ENCODE measurements at regions not wholly inside any gene's neighbourhood (a gene's known extent, or its start where the extent isn't known, plus 50 kb on each side); places are given as distances from the start of the nearest gene placed in this dataset.

- Histone ChIP-seq H3K4me3 (ENCODE audit: low read length) (no peak overlapping the region), H3K4me1 (ENCODE audit: control insufficient read depth, insufficient read depth, low read length) (no peaks in the 10 kb centered on the region), H3K27me3 (ENCODE audit: control insufficient read depth, insufficient read depth, low read length) (no peaks in the 10 kb centered on the region), H3K27ac (ENCODE audit: low read length) (no peak overlapping the region), H3K9me3 (ENCODE audit: control insufficient read depth, insufficient read depth, low read length) (peaks cover 8% of the 10 kb centered on the region), H3K36me3 (ENCODE audit: control insufficient read depth, insufficient read depth, low read length) (no peaks in the 10 kb centered on the region)
- ATAC-seq (no peak), DNase-seq (no peak)
- Mint-ChIP-seq H3K27ac (no peak overlapping the region), H3K4me3 (no peak overlapping the region), H3K27me3 (ENCODE audit: low read depth in 2 of 2) (peaks cover 5 to 15% of the 10 kb centered on the region in 2 donors), H3K36me3 (no peaks in the 10 kb centered on the region), H3K9me3 (peaks cover 2 to 4% of the 10 kb centered on the region in 2 donors), H3K4me1 (no peaks in the 10 kb centered on the region)
- intact Hi-C loops (cut with micrococcal nuclease): no loop called here
- no peak for TF ChIP-seq CTCF (IDR thresholded peaks at IDR 0.05)
- 89% methylated on average over 7 of the region's 7 CpGs for WGBS (ENCODE audit: insufficient coverage)
Measured at GRCh38 chr2:239770246-239770639, 254.9 kb downstream of the NDUFA10 start.

- Mint-ChIP-seq H3K36me3 (no peaks in the 10 kb centered on the region), H3K4me3 (no peak overlapping the region), H3K4me1 (no peaks in the 10 kb centered on the region), H3K27ac (no peak overlapping the region), H3K27me3 (ENCODE audit: low read depth in 2 of 2) (peaks cover 2 to 12% of the 10 kb centered on the region in 2 donors), H3K9me3 (peaks cover 2 to 4% of the 10 kb centered on the region in 2 donors)
- no peaks in the 10 kb centered on the region for H3K36me3 ChIP-seq (ENCODE audit: control insufficient read depth, insufficient read depth, low read length)
- 60% methylated on average over 18 of the region's 18 CpGs for WGBS (ENCODE audit: insufficient coverage)
- H3K27me3 ChIP-seq (ENCODE audit: control insufficient read depth, insufficient read depth, low read length): no peaks in the 10 kb centered on the region
- ATAC-seq (no peak), DNase-seq (no peak)
- H3K9me3 ChIP-seq (ENCODE audit: control insufficient read depth, insufficient read depth, low read length): peaks cover 8% of the 10 kb centered on the region
- intact Hi-C loops (cut with micrococcal nuclease): no loop called here
- H3K4me3 ChIP-seq (ENCODE audit: low read length): no peak overlapping the region
- TF ChIP-seq CTCF (IDR thresholded peaks at IDR 0.05): no peak
- no peaks in the 10 kb centered on the region for H3K4me1 ChIP-seq (ENCODE audit: control insufficient read depth, insufficient read depth, low read length)
- no peak overlapping the region for H3K27ac ChIP-seq (ENCODE audit: low read length)
Measured at GRCh38 chr2:239769554-239770245, 255.4 kb downstream of the NDUFA10 start.

DNA sequence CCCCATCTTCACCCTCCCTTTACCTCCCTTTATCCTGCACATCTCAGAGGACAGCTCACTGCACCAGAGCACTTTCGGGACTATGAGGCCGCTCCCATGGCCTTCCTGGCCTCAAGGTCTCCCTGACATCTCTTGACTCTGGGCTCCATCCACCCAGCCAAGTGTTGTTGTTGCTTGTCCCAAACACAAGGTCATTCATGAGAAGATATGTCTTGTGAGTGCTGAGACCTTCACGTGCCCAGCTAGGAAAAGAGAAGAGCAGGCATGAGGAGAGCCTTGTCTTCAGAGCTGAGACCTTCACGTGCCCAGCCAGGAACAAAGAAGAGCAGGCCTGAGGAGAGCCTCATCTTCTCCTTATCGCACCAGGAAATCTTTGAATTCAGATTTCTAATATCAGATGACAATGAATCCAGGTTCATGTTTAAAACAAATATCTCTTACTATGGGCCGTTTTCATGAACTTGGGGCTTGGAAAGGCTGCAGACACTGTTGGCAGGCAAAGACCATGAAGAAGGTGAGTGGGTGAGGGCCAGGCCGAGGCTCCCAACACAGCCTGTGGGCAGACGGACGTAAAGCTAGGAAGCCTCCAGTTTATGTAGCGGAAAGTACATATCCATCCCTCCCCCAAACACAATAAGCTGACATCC is 256.1 kb downstream of the NDUFA10 start:
- no peak for ATAC-seq
- Histone ChIP-seq H3K9me3 (ENCODE audit: control insufficient read depth, insufficient read depth, low read length) (peaks cover 8% of the 10 kb centered on the region), H3K4me3 (ENCODE audit: low read length) (no peak overlapping the region), H3K27ac (ENCODE audit: low read length) (no peak overlapping the region), H3K27me3 (ENCODE audit: control insufficient read depth, insufficient read depth, low read length) (no peaks in the 10 kb centered on the region), H3K36me3 (ENCODE audit: control insufficient read depth, insufficient read depth, low read length) (no peaks in the 10 kb centered on the region), H3K4me1 (ENCODE audit: control insufficient read depth, insufficient read depth, low read length) (no peaks in the 10 kb centered on the region)
- Mint-ChIP-seq H3K27ac (no peak overlapping the region), H3K9me3 (peaks cover 2 to 4% of the 10 kb centered on the region in 2 donors), H3K36me3 (no peaks in the 10 kb centered on the region), H3K4me3 (no peak overlapping the region), H3K27me3 (ENCODE audit: low read depth in 2 of 2) (peaks cover 0 to 8% of the 10 kb centered on the region in 2 donors), H3K4me1 (no peaks in the 10 kb centered on the region)
- intact Hi-C loops (cut with micrococcal nuclease): no loop called here
- DNase-seq: no peak
- TF ChIP-seq CTCF (IDR thresholded peaks at IDR 0.05): no peak
- WGBS (ENCODE audit: insufficient coverage): 64% methylated on average over 10 of the region's 10 CpGs
